ENCODE measurements at regions not wholly inside any gene's neighbourhood (a gene's known extent, or its start where the extent isn't known, plus 50 kb on each side); places are given as distances from the start of the nearest gene placed in this dataset.

DNA sequence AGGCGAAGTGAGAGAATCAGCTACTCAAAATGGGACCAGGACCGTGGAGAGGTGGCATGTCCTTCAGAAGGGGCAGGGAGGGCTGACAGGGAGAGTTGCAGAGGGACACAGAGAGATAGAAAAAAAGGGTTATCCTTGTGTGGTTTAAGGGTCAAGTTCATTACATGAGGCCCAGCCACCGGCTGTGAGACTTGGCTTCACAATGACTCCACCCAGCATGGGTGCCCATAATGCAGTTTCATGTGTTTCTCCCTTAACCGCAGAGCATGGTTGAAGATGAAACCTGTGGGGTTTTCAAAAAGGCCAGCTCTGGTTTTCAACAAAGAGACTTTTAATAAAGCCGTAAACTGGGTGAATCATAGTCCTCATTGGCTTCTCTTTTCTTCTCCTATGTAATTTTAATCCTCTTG is 164.6 kb downstream of the KLF5 start:
- no peak for DNase-seq

DNA sequence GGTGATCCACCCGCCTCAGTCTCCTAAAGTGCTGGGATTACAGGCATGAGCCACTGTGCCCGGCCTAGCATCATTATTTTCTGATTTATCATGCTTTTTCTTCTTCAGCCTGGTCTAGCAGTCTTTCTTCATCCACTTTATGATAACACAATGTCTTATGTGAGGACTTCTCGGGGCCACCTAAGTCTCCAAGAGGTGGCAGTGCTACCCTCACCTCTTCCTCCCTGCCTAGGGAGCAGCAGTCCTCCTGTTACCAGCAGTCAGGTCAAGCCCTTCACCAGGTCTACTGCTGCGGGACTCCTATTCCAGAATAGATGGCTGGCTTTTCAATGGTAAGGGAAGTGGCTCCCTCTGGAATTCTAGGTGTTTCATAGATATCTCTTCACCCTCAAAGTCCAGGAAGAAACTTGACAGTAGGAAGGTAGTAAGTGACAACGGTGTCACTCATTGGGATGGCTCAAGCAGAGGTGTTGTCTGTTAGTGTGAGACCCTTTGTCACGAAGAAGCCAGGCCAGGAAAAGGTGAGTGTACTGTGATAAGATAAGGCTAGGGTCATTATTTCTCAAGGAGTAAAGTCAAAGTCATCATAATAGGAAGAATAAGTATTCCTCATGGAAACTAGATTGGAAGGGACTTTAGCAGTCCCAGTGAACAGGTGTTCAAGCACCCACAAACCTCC is 164.0 kb downstream of the KLF5 start:
- DNase-seq = no peak

DNA sequence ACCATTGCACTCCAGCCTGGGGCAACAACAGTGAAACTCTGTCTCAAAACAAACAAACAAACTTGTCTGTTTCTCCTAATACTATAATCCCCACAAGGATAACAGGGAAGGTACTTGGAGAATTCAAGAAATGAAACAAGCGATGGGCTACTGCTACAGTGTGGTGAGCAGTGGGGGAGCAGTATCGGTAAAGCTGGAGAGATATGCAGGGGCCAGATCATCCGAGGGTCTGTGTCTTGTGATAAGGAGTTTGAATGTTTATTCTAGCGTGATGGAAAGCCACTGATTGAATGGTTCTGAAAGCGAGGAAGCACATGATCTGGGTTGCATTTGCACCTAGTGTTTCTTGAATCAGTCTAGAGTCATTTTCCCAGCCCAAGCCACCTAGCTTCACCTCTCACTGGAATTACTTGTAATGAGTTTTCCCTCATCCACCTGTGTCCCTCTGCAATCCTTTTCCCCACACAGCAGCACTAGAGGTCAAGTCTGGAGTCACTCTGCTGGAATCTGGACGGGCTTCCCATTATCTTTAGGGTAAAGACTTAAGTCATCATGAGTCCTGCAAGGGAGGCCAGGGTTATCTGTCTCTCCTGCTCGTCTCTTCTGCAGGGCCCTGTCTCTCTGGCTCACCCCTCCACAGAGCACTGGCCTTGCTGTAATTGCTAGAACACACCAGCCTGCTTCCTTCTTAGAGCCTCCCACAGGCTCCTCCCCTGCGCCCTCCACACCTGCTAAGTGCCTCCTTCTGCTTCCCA is 162.3 kb downstream of the KLF5 start:
- no peak for DNase-seq

DNA sequence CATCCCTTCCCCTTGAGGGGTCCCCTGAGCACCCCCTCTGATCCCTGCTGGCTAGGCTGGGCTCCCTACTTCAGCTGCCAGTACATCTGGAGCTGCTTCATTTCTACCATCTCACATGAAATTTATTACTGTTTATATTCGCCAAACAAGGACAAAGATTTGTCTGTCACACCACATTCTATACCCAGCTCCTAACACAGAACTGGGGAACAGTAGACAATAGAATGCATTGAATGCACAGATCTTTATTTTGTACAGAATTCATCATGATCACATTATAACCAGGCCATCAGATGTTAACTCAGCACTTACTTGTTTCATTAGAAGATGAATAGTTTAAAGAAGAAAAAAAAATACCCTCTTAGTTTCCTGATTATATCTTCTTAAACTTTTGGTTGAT is 159.4 kb downstream of the KLF5 start:
- no peak for DNase-seq

DNA sequence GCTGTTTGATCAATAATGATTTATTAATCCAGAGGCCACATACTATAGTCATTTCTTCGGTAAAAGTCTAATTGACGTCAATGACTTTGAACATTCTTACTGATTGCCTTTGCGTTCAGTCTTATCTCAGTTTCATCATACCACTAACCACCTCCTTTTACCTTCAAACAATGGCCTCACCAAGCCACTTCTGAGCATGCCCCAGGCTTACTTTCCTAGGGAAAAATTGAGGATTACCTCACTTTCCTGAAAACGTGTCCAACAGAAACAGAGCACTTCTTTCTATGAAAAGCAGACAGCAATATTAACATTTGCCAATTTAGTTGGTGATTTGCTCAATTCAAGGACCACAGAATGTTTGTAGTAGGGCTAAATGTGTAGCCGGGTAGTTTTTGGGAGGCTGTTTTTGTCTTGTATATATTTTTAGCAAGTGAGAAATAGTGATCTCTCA is 157.6 kb downstream of the KLF5 start:
- DNase-seq = no peak

DNA sequence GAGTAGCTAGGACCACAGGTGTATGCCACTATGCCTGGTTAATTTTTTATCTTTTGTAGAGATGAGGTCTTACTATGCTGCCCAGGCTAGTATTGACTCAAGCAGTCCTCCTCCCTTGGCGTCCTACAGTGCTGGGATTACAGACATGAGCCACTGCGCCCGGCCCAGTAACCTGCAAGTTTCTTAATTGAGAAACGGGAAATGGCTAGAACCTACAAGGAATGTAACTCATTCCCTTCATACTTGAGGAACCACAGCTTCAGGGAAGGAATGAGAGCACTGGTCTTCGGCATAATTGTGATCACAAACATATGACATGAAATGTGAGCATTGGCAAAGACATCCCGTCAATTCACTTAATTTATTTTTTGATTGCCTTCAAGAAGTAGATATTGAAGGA is 157.0 kb downstream of the KLF5 start:
- DNase-seq = no peak

DNA sequence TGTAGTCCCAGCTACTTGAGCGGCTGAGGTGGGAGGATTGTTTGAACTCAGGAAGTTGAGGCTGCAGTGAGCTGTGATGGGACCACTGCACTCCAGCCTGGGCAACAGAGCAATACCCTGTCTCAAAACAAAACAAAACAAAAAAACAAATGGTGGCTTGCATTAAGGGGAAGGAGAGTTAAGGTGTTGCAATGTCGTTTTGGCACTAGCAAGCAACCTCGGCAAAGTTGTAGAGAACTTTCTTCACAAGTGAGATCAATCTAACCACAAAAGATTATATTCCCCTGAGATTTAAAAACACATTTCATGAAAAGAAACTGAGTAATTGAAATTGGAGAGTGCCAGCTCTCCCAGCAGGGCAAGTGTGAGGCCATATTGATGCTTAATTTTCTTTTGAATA is 153.7 kb downstream of the KLF5 start:
- no peak for DNase-seq

DNA sequence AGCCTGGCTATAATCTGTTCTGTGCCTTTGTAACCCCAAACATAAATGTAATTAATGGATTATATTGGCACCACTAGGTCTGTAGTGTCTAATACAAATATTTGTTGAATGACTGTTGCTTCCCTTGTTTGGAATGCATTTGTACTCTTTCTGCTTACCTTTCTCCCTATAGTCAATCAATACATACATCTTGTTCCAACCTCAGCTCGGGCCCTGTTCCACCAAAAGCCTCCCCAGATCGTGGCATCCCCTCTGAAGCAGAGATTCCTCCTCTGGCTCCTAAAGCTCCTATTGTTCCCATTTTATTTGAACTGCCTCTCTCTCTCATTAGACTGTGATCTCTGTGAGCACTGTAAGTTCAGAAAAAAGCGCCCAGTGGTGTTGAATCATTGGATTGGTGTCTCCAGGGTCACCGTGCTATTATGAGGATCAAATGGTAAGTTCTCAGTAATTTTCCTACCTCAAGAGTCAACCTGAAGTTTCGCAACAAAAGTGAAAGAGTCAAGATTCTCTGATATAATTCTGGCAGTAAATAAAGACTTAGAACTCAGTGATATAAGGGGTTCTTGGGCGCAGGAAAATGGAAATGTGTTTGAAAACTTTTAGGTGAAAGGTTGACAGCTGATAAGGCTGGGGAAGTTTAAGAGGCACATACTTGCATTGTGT is 151.5 kb downstream of the KLF5 start:
- no peak for DNase-seq

DNA sequence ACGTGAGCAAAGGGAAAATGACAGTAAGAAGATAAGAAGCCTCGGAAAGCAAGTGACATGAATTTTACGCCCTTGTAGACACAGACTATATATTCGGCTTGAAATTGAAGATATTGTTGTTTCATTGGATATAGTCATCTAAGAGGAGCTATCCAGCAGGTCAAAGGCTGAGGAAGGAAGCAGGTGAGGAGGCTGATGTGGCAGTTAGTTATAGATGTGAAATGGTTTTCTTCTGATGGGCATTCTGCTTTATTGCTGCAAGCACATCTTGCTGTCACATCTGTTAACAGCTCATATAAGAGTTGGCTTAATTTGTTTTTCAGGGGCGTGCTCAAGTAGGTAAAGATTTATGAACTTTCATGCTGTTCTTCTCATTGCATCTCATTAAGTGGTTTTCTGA is 146.1 kb downstream of the KLF5 start:
- DNase-seq = no peak

DNA sequence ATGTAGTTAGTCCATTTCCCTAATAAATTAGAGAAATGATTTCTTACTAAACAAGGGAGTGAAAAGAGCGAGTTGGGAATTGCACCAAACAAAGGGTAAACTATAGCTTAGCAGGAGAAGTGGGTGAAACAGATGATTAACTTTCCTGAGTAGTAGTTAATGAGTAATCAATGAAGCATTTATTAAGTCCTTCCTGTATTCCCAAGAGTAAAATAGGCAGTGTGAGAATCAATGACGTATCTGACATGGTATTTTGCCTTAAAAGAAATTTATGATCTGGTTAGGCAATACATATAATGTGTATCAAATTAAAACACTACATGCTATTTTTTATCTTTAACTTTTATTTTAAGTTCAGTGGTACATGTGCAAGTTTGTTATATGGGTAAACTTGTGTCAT is 142.8 kb downstream of the KLF5 start:
- DNase-seq = no peak

DNA sequence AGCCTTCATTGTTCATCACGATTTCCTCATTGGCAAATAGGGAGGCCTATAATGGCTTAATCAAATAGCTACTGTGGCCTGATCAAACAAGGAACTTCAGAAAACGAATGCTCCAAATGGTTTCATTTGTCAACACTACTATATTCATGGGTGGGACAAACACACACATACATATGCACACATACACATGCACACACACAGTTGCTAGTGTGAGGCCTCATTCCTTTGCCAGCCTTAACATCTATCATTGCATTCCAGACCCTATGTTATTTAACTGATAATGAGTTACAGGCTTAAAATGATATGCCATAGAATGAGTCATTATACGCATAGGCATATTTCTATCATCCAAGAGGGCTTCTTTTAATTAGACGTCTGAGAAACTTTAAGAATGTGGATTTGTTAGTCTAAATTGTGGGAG is 140.2 kb downstream of the KLF5 start:
- no peak for DNase-seq

DNA sequence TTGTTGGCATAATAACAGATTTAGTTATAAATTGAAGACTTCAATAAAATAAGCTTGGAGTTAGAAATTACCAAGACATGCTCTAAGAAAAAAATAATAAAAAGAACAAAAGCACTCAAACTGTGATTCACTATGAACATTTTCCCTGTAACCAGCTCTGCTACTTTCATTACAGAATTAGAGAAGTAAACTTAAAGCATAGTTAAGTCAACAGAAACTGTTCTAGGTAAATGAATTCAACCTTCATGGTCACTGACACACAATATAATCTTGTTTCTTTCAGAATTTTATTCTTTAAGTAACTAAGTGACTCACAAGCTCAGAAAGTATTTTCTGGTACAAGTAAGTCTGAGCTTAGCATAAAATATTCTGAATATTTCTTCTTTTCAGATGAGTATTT is 136.3 kb downstream of the KLF5 start:
- DNase-seq = no peak

DNA sequence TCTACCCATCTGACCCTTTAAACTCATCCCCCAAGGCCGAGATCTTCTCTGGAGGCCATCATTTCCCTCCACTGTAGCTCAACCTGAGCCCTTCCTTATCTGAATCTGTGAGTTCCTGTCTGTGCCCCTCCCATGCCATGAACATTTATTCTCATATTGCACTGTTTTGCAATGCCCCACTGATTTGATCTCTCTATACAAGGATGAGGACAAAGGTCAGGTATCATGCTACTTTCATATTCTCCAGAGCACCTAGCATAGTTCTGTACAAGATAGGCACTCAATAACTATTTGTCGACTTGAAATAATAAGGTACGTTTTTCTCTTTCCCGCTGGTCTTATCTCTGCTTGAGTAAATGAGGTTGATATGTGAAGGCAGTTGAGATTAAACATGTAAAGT is 135.5 kb downstream of the KLF5 start:
- no peak for DNase-seq

DNA sequence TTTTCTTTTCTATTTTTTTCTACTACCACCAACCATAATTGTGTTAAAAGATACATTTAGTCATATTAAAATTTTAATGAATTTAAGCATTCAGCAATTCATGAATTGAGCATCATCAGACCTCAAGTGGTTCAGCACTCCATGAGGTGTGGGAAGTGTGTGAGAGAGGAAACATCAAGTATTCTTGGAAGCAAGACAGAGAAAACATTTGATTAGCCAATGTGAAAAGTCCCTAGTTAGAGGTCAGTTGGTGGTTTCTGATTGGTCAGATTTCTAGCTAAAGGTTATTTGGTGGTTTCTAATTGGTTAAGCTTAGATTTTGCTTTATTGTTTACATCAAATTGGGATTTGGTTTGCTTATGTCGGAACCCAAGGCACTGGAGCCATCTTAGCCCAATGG is 134.7 kb downstream of the KLF5 start:
- no peak for DNase-seq

DNA sequence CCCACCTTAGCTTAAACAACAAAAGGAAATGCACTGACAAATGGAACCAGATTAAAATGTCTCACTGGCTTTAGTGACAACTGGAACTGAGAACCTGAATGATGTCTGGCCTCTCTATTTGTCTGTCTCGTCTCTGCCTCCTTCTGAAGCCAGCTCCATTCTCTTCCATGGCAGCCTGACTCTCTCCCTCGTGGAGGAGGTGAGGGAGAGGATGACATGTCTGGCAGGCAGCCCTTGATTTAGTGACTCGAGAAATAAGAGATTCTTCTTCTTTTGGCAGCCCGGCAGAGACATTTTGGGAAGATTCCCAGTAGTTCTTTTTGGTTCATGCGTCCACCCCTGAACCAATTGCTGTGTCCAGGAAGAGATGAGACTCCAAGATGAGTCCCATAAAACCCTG is 131.7 kb downstream of the KLF5 start:
- DNase-seq = no peak

DNA sequence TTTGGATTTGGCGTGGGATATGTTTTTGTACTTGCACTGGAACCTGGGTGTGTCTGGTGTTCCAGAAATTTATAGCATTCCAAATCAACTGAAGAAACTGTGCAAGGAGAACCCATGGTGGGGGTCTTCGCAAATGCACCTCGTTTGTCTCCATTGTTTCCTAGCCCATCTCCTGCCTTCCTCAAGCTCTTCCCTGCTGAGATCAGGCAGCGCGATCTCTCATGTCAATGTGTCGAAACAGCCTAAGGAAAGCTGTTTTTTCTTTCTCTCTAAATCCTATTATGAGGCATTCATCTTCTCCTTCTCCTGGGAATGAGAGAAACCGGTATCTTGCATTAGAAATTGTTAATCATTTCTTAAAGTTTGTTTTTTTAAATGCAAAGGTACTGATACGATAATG is 131.0 kb downstream of the KLF5 start:
- no peak for DNase-seq

DNA sequence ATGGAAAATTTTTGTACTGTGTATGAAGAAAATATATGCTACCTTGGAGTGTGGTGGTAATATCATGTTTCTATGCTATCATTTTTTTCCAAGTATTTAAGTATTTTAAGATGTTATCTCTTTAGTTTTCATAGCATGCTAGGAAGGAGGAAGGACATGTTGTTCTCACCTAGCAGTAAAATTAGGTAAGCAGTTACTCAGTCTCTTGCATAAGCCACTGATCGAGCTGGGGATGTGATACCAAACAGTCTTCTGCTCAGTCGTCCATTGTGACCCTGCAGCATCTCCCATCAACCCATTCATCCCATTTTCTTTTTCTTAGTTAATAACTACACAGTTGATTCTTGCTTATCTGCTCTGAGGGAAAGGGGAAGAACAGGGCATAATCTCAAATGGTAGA is 130.6 kb downstream of the KLF5 start:
- DNase-seq = no peak

DNA sequence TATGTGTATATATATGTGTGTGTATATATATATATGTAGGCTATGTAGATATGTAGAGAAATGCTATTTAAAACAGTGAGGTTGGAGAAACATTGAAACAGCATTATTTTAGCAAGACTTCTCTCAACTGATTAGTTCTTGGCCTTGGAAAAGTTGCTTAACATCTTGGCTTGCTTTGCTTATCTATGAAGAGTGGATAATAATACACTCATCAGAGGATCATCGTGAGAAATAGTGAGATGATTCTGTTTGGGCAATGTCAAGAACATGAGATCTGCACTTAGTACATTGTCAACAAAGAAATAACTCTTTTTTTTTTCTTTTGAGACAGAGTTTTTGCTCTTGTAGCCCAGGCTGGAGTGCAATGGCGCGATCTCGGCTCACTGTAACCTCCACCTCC is 128.3 kb downstream of the KLF5 start:
- no peak for DNase-seq

DNA sequence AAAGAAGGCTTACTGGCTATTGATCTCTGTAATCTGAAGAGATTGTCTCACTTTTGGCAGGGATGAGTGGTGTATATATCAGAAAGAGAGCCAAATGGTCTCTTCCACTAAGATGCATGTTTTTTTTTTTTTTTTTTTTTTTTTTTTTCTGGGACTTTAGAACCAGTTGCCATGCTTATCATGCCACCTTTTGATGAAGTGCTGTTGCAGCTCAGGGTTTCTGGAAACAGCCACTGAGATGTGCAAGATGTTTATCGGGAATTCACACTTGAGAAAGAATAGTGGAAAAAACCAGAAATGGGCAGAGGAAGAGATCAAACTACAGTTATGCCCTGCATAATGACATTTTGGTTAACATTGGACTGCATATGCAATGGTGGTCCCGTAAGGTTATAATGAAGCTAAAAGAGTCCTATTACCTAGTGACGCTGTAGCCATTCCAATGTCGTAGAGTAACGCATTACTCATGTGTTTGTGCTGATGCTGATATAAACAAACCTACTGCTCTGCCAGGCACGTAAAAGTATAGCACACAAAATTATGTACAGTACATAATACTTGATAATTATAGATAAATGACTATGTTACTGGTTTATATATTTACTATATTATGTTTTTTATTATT is 121.0 kb downstream of the KLF5 start:
- DNase-seq = no peak

DNA sequence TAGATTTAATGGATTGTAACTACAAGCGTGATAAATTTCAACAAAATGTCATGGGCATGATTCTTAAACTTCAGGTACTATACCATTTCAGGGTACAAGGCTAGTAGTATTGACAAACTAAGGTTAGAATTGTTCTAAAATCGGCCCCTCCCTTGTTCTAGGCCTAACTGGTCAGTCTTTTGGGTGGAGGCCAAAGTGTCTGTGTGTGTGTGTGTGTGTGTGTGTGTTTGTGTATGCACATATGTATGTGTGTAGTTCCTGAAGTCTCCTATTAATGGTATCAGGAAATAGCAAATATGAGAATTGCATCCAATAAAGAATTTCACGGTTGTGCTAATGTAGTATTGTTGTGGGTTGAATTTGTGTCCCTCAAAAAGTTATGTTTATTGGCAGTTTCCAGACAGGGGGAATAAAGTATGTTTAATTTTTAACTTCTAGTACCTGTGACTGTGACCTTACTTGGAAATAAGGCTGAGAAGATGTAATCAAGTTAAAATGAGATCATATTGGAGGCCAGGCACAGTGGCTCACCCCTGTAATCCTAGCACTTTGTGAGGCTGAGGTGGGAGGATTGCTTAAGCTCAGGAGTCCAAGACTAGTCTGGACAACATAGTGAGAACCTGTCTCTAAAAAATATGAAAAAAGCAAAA is 119.2 kb downstream of the KLF5 start:
- DNase-seq = no peak

DNA sequence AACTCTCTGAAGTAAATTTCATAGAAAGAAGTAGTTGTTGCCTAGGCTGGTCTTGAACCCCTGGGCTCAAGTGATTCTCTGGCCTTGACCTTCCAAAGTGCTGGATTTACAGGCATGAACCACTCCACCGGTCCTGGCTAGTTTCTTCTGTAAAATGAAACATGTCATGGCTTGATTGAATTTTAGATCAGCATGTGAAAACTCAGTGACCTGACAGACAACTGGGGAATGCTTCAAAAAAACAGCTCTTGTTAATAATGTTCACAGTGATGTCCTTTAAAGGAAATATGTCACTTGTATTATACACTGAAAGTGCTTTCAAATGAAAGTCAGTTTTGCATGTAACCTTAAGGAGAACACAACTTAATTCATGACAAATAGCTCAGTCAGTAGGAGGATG is 118.2 kb downstream of the KLF5 start:
- no peak for DNase-seq

DNA sequence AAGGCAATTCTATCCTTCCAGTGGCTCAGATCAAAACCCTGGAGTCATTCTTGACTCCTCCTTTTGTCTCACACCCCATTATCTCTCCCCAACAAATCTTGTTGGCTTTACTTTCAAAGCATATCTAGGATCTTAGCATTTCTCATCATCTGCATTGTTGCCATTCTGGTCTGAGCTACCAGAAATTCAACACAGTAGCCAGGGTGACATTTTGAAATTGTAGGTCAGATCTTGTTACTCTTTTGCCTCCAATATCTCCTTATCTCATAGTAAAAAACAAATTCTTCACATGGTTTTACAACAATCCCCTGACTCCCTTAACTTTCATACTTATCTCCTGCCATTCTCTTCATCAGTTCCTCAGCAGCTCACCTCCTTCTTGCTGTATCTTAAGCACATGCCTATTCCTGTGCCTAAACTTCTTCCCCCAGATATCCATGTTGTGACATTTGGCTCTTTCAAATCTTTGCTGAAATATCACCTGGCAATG is 115.8 kb downstream of the KLF5 start:
- no peak for DNase-seq

DNA sequence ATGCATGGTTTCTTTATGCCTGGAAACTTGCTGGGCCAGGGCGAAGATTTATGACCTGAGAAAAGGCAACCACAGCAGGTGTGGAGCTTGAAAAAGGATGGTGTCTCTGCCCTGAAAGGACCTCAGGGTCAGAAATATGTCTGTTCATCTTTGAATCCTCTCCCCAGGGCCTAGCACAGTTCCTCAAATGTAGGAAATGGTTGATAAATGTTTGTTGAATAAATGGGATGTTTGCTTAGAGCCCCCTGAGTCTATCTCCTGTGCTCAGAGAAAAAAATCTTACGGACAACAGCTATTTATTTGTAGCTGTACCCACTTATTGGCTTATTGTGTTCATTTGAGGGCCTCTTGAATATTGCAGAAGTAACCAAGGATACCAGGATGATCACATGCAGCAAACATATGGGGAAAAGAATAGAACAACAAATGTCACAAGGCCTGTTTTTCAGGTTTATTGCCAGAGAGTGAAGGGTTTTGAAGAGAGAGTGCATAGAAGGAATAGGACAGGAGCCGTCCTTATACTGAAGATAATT is 114.5 kb downstream of the KLF5 start:
- no peak for DNase-seq
